A673 (cell line): ENCODE measurements at regions not wholly inside any gene's neighbourhood (a gene's known extent, or its start where the extent isn't known, plus 50 kb on each side); places are given as distances from the start of the nearest gene placed in this dataset.

Experiments
- EZH2 ChIP-seq: fragments of 200-600 bp; sonication (generic); IDR thresholded peaks from 2 replicates; pipeline ENCODE4 v1.6.1; 2017; ENCODE audit warnings: borderline replicate concordance, low read depth, mild to moderate bottlenecking, mixed read lengths, antibody characterized with exemption, low read length; ENCODE audit not compliant: poor library complexity, severe bottlenecking
- TF ChIP-seq, protein P1 (sequence below): fragments of 300-800, 200-600 bp; sonication (generic); conservative IDR thresholded peaks from 2 replicates; pipeline ENCODE4 v1.5.1; 2017; ENCODE audit warnings: low read depth, mild to moderate bottlenecking, antibody characterized with exemption, low read length, moderate library complexity, mixed read lengths

DNA sequence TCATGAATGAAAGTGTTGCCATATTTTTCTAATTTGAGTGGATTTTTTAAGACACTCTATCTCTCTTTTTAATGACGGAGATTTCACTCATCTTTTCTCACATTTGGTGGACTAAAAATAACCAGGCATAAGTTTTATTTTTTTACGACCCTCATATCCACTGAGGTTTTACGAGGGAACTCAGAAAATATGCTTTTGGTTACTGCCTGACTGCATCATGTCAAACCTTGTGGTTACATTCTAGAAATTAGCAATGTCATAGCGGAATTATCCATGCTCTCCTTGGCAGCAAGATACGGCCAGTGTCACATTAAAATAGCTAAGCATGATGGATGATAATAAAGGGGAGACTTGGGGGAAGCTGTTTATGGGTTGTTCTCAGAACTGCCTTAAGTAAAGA, 428.6 kb upstream of the FSHR start:
- TF ChIP-seq, protein P1, sequence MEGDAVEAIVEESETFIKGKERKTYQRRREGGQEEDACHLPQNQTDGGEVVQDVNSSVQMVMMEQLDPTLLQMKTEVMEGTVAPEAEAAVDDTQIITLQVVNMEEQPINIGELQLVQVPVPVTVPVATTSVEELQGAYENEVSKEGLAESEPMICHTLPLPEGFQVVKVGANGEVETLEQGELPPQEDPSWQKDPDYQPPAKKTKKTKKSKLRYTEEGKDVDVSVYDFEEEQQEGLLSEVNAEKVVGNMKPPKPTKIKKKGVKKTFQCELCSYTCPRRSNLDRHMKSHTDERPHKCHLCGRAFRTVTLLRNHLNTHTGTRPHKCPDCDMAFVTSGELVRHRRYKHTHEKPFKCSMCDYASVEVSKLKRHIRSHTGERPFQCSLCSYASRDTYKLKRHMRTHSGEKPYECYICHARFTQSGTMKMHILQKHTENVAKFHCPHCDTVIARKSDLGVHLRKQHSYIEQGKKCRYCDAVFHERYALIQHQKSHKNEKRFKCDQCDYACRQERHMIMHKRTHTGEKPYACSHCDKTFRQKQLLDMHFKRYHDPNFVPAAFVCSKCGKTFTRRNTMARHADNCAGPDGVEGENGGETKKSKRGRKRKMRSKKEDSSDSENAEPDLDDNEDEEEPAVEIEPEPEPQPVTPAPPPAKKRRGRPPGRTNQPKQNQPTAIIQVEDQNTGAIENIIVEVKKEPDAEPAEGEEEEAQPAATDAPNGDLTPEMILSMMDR, result no peak
- no peak for TF ChIP-seq EZH2
